ENCODE measurements at regions not wholly inside any gene's neighbourhood (a gene's known extent, or its start where the extent isn't known, plus 50 kb on each side); places are given as distances from the start of the nearest gene placed in this dataset.

- DNase-seq (ENCODE audit: extremely low read depth, low read depth, low spot score): no peak
Observed at GRCh38 chr3:195003006-195003892, 267.7 kb downstream of the XXYLT1 start.

DNA sequence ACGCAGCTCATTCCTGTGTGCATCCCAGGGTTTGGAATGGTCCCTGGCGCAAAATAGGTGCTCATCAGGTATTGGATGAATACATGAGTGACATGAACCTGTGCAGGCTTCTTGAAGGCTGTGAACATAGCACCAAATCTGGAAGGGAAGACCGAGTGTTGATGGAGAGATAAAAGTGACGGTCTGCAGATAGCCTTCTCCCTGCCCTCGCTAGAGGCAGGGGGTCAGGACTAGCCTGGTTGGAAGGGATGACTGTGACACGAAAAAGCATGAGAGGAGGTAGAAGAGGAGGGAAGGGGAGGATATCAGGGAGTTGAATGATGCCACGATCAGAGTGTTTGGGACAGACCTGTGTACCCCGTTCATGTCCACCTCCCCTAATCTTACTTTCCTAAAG lies 267.1 kb downstream of the XXYLT1 start:
- no peak for DNase-seq (ENCODE audit: extremely low read depth, low read depth, low spot score)

DNA sequence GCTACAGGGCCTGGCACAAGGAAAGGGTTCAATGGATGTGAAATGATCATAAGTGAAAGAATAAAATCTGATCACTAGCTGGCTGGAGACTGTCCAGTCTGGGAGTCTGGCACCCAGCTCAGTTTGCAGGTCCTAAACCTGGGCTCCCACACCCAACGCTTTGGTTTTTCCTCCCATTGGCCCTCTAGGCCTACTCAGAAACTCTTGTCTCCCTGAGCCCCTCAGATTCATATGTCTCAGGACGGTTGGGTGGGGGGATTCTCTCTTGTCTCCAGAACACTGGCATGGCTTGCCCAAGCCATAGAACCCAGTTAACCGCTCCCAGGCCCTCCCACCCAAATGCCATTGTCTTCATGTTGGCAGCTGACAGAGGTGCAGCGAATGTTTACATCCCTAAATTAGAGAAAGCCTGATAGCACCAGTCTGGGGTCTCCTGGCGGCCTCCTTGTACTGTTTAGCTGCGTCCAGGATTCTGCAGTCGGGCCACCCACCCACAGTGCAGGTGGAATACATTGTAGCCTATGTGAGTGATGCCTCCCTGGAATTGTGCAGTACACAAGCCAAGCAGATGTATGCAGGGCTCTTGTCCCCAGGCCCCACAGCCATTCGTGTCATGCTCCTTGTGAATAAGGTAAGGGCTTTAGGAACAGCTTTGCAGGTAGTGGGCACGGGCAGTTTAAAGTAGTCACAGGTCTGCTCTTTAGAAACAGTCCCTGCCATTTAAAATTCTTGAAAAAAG lies 266.3 kb downstream of the XXYLT1 start:
- DNase-seq (ENCODE audit: extremely low read depth, low read depth, low spot score): no peak

DNA sequence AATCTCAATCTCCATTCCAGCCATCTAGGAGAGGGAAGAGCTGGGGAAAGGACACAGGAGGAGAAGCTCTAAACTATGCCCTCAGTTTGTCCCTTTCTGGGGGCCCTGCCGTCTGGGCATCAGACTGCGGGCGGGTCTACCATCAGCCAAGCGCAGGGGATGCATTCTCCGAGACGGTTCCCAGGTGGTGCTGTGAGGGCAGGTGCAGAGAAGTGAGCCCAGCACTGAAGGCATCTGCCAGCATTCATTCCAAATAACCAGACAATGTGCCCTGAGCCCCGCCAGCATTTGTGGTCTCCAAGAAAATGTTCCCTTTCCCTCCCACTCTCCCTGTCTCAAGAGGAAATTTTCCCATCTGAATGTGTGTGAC lies 265.7 kb downstream of the XXYLT1 start:
- no peak for DNase-seq (ENCODE audit: extremely low read depth, low read depth, low spot score)

DNA sequence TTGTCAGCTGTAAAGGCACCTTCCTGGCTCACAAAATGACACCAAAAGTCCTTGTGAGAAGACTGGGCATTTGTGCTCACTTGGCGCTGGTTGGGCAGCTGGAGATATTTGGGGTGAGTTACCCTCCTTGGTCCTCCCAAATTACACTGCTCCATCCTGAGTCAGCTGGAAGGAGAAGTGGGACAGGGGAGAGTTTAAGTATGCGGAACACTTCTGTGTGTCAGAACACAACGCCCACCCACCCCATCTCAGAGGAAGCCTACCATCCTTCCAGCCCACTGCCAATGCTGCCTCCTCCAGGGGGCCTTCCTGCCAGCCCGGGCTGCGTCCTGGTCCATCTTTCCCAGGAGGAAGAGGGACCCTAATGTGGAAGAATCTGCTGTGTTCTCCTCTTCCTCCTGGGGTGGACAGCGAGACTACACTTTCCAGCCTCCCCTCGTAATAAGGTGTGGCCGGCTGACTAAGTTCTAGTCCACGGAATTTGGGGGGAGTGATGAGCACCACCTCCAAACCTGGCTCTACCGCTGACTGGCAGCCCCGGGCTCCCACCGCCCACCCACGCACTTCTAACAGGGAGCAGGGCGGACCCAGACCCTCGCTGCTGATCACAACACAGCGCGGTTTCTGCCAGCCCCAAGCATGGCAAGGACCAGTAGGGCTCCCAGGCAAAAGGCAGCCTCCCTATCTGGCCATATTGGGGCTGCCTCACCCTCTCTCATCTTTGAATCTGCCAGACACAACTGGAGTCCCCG lies 265.0 kb downstream of the XXYLT1 start:
- no peak for DNase-seq (ENCODE audit: extremely low read depth, low read depth, low spot score)

GRCh38 chr3:195007151-195007550 lies 263.8 kb downstream of the XXYLT1 start:
- DNase-seq (ENCODE audit: extremely low read depth, low read depth, low spot score): no peak

GRCh38 chr3:195007766-195008165 lies 263.2 kb downstream of the XXYLT1 start:
- no peak for DNase-seq (ENCODE audit: extremely low read depth, low read depth, low spot score)

DNA sequence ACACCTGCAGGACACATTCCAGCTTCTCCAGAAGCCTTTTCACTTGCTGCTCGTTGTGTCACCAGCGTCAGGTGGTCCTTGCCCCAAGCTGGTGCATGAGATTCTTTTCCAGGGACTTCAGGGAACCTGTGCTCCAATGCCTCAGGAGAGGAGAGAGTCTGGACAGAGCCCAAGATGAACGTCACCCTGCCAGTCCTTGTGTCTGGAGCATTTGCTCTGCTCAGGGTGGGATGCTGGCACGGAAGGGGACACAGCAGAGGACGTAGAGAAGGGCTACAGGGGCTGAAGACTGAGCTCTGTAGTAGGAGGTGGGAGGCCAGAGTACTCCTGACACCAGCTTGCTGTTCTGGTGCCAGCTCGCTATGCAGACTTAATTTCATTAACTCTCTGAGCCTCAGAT lies 262.1 kb downstream of the XXYLT1 start:
- DNase-seq (ENCODE audit: extremely low read depth, low read depth, low spot score): no peak

DNA sequence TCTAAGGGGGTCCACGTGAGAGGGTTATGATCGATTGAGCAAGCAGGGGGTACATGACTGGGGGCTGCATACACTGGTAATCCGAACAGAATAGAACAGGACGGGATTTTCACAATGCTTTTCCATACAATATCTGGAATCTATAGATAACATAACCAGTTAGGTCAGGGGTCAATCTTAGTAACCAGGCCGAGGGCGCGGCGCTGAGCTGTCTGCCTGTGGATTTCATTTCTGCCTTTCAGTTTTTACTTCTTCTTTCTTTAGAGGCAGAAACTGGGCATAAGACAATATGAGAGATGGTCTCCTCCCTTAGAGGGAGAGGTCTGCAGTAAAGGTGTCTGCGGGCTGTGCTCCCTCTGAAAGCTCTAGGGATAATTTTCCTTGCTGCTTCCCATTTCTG lies 261.3 kb downstream of the XXYLT1 start:
- no peak for DNase-seq (ENCODE audit: extremely low read depth, low read depth, low spot score)

- DNase-seq (ENCODE audit: extremely low read depth, low read depth, low spot score): no peak
Observed at GRCh38 chr3:195010551-195011100, 260.3 kb downstream of the XXYLT1 start.

- DNase-seq (ENCODE audit: extremely low read depth, low read depth, low spot score): no peak
Observed at GRCh38 chr3:195011231-195011834, 259.6 kb downstream of the XXYLT1 start.

DNA sequence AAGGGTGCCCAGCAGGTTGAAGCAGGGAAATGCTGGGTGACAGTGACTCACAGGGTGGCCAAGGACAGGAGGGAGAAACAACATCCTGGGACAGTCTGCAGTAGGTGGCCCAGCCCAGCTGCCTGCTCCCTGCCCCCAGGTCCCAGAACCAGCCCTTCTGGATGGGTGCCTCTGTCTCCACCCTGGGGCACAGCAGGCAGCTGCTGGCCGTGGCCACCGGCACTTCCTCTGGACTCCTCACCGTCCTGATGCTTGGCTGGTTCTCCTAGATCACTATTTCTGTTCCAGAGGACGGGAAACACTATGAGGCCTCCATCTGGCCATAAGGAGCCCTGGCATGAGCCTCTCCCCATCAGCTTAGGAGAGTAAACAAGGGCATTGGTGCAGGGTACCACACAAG lies 258.9 kb downstream of the XXYLT1 start:
- DNase-seq (ENCODE audit: extremely low read depth, low read depth, low spot score): no peak

- DNase-seq (ENCODE audit: extremely low read depth, low read depth, low spot score): no peak
Observed at GRCh38 chr3:195012571-195012970, 258.4 kb downstream of the XXYLT1 start.

DNA sequence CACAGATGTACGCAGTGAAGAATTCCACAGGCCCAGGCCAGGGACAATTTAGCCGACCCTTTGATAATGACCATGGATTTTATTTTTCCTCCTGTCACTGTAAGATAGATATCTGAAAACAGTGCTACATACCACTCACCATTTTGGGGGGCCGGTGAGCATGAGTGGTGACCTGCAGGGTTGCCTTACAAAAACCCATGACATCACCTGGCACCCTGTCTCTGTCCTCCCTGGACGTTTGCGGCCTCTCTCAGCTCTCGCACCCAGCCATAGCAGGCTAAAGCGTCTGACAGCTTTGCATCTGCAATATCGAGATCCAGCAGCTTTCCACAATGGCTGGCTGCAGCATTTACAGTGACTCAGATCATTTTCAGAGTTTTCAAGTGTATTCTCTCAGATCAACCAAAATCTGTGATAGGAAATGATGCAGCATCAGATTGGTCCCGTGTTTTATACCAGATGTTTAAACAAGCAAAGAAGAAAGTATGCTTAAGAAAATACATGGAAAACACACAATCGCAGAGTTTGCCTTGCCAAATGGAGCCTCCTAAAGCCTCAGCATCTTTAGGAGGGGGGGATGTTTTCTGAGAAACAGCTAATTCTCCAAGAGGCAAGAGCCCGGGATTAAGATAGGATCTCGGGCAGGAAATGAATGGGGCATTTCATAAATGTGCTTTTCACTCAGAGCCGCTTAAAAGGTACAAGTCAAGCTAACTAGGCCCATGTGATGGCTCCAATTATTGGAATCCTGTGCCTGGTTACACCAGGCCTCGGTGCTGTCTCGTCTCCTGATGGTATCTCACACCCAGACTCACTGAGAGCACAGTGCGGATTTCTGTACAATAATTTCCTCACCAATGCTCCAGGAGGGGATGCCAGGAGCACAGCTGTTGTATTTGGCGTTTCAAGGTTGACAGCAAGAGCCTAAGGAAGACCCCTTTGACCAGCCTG lies 257.3 kb downstream of the XXYLT1 start:
- no peak for DNase-seq (ENCODE audit: extremely low read depth, low read depth, low spot score)

DNA sequence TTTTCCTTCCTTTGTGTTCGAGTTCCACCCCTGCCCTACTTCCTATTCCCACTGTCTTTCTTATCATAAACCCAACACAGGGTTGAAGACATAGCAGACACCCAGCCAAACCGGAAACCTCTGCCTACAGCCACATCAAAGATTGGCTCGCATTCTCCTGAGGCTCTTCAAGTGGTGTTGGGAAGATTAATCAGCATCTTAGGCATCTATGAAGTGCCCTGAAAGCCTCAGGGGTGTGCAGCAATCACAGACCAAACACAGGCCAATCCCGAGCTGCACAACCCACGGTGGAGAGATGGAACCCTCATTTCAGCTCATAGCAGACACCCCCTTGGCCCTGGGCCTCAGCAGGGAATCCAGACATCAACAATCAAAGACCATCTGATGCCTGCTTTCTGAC lies 255.9 kb downstream of the XXYLT1 start:
- no peak for DNase-seq (ENCODE audit: extremely low read depth, low read depth, low spot score)

DNA sequence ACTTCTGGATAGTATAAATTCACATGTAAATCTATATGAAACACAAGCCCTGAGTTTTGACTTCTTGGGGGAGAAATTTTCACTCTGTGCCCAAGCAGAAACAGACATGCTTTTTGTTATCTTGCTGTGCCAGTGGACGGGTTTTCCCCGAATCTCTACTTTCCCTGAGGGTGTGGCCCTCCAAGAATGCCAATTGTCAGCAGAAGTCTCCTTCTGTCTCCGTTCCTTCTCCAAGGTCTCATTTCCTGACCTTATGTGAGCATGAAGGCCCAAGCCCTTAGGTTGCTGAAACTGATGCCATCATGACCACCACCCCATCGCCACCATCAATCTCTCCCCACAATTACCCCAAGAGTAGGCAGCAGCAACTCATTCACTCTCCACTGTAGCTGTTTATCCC lies 253.8 kb downstream of the XXYLT1 start:
- DNase-seq (ENCODE audit: extremely low read depth, low read depth, low spot score): no peak

Data from glomerular endothelial cell (primary cell).